ENCODE measurements at regions not wholly inside any gene's neighbourhood (a gene's known extent, or its start where the extent isn't known, plus 50 kb on each side); places are given as distances from the start of the nearest gene placed in this dataset.
"Not testable (repeated sequence)": the region's sequence is repeated elsewhere in the genome, so short reads cannot be mapped to it uniquely, and the experiment has no call there.

- in situ Hi-C loops (cut with HindIII; ENCODE audit: low pct_ligation_motif_present, low pct_unique_long_range_greater_than_20kb, low sequenced_read_pairs); DNase-seq: not testable (repeated sequence)
Observed at GRCh38 chr16:29233705-29234404, 172.7 kb downstream of the NPIPB11 start.

- in situ Hi-C loops (cut with HindIII; ENCODE audit: low pct_ligation_motif_present, low pct_unique_long_range_greater_than_20kb, low sequenced_read_pairs): no loop called here
- DNase-seq: no peak
Observed at GRCh38 chr16:29232811-29233704, 173.5 kb downstream of the NPIPB11 start.

GRCh38 chr16:29232160-29232705 lies 174.3 kb downstream of the NPIPB11 start:
- in situ Hi-C loops (cut with HindIII; ENCODE audit: low pct_ligation_motif_present, low pct_unique_long_range_greater_than_20kb, low sequenced_read_pairs); DNase-seq: not testable (repeated sequence)

GRCh38 chr16:29231244-29231643 lies 175.3 kb downstream of the NPIPB11 start:
- in situ Hi-C loops (cut with HindIII; ENCODE audit: low pct_ligation_motif_present, low pct_unique_long_range_greater_than_20kb, low sequenced_read_pairs): no loop called here
- no peak for DNase-seq

- in situ Hi-C loops (cut with HindIII; ENCODE audit: low pct_ligation_motif_present, low pct_unique_long_range_greater_than_20kb, low sequenced_read_pairs): no loop called here
- no peak for DNase-seq
Observed at GRCh38 chr16:29230671-29231096, 175.8 kb downstream of the NPIPB11 start.

GRCh38 chr16:29230006-29230668 lies 176.4 kb downstream of the NPIPB11 start:
- DNase-seq; in situ Hi-C loops (cut with HindIII; ENCODE audit: low pct_ligation_motif_present, low pct_unique_long_range_greater_than_20kb, low sequenced_read_pairs): not testable (repeated sequence)

- DNase-seq; in situ Hi-C loops (cut with HindIII; ENCODE audit: low pct_ligation_motif_present, low pct_unique_long_range_greater_than_20kb, low sequenced_read_pairs): not testable (repeated sequence)
Observed at GRCh38 chr16:29229616-29230005, 176.9 kb downstream of the NPIPB11 start.

GRCh38 chr16:29228664-29229611 lies 177.6 kb downstream of the NPIPB11 start:
- in situ Hi-C loops (cut with HindIII; ENCODE audit: low pct_ligation_motif_present, low pct_unique_long_range_greater_than_20kb, low sequenced_read_pairs): not testable (repeated sequence)

GRCh38 chr16:29227751-29228663 lies 178.5 kb downstream of the NPIPB11 start:
- DNase-seq: peak; percentile 70
- in situ Hi-C loops (cut with HindIII; ENCODE audit: low pct_ligation_motif_present, low pct_unique_long_range_greater_than_20kb, low sequenced_read_pairs): not testable (repeated sequence)

More at GRCh38 chr16:29228664-29229611, 177.6 kb downstream of the NPIPB11 start:
- not testable (repeated sequence) for DNase-seq

- in situ Hi-C loops (cut with HindIII; ENCODE audit: low pct_ligation_motif_present, low pct_unique_long_range_greater_than_20kb, low sequenced_read_pairs): no loop called here
- DNase-seq: no peak
Observed at GRCh38 chr16:29226782-29227181, 179.7 kb downstream of the NPIPB11 start.

GRCh38 chr16:29224675-29225074 lies 181.8 kb downstream of the NPIPB11 start:
- in situ Hi-C loops (cut with HindIII; ENCODE audit: low pct_ligation_motif_present, low pct_unique_long_range_greater_than_20kb, low sequenced_read_pairs): not testable (repeated sequence)

GRCh38 chr16:29222615-29223014 lies 183.9 kb downstream of the NPIPB11 start:
- in situ Hi-C loops (cut with HindIII; ENCODE audit: low pct_ligation_motif_present, low pct_unique_long_range_greater_than_20kb, low sequenced_read_pairs); DNase-seq: not testable (repeated sequence)

More at GRCh38 chr16:29224675-29225074, 181.8 kb downstream of the NPIPB11 start:
- DNase-seq: not testable (repeated sequence)

GRCh38 chr16:29222008-29222407 lies 184.5 kb downstream of the NPIPB11 start:
- DNase-seq; in situ Hi-C loops (cut with HindIII; ENCODE audit: low pct_ligation_motif_present, low pct_unique_long_range_greater_than_20kb, low sequenced_read_pairs): not testable (repeated sequence)

- DNase-seq; in situ Hi-C loops (cut with HindIII; ENCODE audit: low pct_ligation_motif_present, low pct_unique_long_range_greater_than_20kb, low sequenced_read_pairs): not testable (repeated sequence)
Observed at GRCh38 chr16:29221281-29221955, 185.1 kb downstream of the NPIPB11 start.

GRCh38 chr16:29220647-29221191 lies 185.8 kb downstream of the NPIPB11 start:
- DNase-seq; in situ Hi-C loops (cut with HindIII; ENCODE audit: low pct_ligation_motif_present, low pct_unique_long_range_greater_than_20kb, low sequenced_read_pairs): not testable (repeated sequence)
